ENCODE measurements at regions not wholly inside any gene's neighbourhood (a gene's known extent, or its start where the extent isn't known, plus 50 kb on each side); places are given as distances from the start of the nearest gene placed in this dataset.

DNA sequence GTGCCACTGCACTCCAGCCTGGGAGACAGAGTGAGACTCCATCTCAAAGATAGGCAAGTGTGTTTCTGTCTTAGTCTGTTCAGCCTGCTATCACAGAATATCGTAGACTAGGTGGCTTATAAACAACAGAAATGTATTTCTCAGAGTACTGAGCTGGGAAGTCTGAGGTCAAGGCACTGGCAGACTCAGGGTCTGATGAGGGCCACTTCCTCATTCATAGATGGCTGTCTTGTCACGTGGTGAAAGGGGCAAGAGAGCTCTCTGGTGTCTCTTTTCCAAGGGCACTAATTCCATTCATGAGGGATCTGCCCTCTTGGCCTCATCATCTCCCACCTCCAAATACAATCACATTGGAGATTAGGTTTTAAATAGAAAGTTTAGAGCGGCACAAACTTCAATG, 95.6 kb upstream of the PHACTR3 start:
- ChIA-PET CTCF (interaction anchor here (3.1 kb wide), 1 partner anchor 13 kb away, joined by 11 read pairs; no protein-coding TSS in a partner anchor), POLR2A (no interaction called here)
- TF ChIP-seq, protein P1, sequence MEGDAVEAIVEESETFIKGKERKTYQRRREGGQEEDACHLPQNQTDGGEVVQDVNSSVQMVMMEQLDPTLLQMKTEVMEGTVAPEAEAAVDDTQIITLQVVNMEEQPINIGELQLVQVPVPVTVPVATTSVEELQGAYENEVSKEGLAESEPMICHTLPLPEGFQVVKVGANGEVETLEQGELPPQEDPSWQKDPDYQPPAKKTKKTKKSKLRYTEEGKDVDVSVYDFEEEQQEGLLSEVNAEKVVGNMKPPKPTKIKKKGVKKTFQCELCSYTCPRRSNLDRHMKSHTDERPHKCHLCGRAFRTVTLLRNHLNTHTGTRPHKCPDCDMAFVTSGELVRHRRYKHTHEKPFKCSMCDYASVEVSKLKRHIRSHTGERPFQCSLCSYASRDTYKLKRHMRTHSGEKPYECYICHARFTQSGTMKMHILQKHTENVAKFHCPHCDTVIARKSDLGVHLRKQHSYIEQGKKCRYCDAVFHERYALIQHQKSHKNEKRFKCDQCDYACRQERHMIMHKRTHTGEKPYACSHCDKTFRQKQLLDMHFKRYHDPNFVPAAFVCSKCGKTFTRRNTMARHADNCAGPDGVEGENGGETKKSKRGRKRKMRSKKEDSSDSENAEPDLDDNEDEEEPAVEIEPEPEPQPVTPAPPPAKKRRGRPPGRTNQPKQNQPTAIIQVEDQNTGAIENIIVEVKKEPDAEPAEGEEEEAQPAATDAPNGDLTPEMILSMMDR (IDR thresholded peaks at IDR 0.05; ENCODE audit: control extremely low read depth, extremely low read depth, low read depth, missing control alignments): no peak
- DNase-seq (ENCODE audit: extremely low spot score): no peak

DNA sequence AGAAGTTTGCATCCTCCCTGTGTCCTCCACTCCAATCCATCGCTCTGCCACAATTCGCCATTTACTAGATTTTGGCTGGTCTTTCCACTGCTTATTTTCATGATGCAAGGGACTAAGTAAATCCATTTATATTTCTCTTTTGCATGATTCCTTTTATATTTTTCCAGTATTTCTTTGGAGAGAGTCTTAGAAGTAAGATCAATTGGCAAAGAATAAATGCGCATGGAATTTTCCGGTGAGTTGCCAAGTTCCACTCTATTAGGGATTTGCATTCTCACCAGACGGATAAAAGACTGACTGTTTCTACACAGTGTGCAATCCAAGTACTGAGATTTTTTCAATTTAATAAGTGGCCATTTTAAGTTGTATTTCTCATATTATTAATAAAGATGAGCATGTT, 91.7 kb upstream of the PHACTR3 start:
- ChIA-PET POLR2A (no interaction called here), CTCF (no interaction called here)
- DNase-seq (ENCODE audit: extremely low spot score): no peak
- TF ChIP-seq, protein P1 (IDR thresholded peaks at IDR 0.05; ENCODE audit: control extremely low read depth, extremely low read depth, low read depth, missing control alignments): no peak

DNA sequence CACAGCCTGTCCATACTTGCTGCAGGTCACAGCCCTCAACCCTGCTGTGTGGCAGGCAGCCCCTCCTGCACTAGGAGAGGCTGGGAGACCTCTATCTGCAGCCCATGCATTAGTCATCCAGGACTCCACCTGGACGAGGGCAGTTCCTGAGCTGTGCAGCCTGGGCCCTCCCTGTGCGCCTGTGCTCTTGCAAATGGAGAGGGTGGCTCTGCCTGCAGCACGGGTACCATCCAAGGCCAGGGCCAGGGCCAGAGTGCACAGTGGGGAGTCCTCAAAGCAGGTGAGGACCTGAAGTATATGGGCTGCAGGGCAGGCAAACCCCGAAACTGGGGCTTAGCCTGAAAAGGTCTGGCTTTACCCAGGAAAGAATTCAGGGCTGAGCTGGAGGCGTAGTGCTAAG, 89.8 kb upstream of the PHACTR3 start:
- TF ChIP-seq, protein P1 (IDR thresholded peaks at IDR 0.05; ENCODE audit: control extremely low read depth, extremely low read depth, low read depth, missing control alignments): no peak
- CTCF ChIA-PET: interaction anchor here (1.4 to 1.5 kb wide), 2 partner anchors 14 to 19 kb away, joined by 3 read pairs; no protein-coding TSS in a partner anchor
- POLR2A ChIA-PET: no interaction called here
- DNase-seq (ENCODE audit: extremely low spot score): no peak

DNA sequence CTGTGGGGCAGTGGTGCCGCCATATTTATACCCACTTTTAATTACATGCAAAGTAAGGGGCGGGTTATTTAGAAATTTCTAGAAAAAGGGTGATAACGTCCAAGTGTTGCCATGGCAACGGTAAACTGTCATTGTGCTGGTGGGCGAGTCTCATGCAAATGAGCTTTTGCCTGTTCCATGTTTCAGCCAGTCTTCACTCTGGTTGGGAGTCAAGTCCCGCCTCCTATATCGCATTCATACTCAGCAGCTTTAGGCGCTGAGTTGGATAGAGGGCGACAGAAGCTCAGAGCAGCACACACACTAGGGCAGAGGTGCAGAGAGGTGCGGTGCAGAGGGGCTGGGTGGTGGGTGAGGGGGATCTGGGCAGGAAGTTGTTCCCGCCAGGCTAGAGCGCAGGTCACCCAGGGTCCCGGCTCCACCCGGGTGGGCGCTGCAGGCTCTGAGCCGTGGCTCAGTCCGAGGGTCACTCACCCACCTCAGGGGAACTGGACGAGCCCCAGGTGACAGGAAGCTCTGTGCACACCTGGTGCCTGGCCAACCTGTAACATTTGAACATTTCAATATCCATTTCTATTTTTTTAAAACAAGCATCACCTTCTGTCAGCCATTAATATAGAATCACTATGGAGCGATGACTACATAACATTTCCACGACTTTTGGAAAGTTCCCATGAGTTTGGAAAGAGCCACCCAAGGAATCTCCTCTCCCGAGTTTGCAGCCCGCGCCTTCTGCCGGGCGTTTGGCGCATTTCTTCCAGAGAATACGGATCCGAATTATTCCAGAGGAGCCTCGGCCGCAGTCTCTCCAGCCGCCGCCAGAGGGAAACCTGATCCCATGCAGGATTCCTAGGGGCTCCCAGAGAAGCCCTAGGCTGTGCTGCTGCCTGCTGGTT, 89.1 kb upstream of the PHACTR3 start:
- CTCF ChIA-PET: interaction anchor here (1.4 to 1.5 kb wide), 2 partner anchors 13 to 19 kb away, joined by 3 read pairs; no protein-coding TSS in a partner anchor
- DNase-seq (ENCODE audit: extremely low spot score): no peak

DNA sequence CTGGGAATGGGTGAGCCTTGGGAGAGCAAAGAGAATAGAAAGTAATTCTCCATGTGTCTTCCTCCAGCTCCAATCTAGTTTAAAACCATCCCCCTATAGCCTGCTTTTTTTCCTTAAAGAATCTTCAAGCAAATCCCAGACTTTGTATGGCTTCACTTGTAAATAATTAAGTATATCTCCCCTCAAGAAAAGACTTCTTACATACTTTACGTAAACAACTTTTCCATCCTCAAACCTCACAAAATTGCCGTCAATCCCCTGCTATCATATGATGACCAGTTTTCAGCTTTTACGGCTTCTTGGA, 88.5 kb upstream of the PHACTR3 start:
- ChIA-PET CTCF (interaction anchor here (1.4 kb wide), 1 partner anchor 20 kb away, joined by 3 read pairs; no protein-coding TSS in a partner anchor), POLR2A (no interaction called here)
- no peak for DNase-seq (ENCODE audit: extremely low spot score)
- TF ChIP-seq, protein P1 (IDR thresholded peaks at IDR 0.05; ENCODE audit: control extremely low read depth, extremely low read depth, low read depth, missing control alignments): no peak

More for the DNA sequence above, 89.1 kb upstream of the PHACTR3 start:
- TF ChIP-seq, protein P1 (IDR thresholded peaks at IDR 0.05; ENCODE audit: control extremely low read depth, extremely low read depth, low read depth, missing control alignments): peak; percentile 12
- POLR2A ChIA-PET: no interaction called here

DNA sequence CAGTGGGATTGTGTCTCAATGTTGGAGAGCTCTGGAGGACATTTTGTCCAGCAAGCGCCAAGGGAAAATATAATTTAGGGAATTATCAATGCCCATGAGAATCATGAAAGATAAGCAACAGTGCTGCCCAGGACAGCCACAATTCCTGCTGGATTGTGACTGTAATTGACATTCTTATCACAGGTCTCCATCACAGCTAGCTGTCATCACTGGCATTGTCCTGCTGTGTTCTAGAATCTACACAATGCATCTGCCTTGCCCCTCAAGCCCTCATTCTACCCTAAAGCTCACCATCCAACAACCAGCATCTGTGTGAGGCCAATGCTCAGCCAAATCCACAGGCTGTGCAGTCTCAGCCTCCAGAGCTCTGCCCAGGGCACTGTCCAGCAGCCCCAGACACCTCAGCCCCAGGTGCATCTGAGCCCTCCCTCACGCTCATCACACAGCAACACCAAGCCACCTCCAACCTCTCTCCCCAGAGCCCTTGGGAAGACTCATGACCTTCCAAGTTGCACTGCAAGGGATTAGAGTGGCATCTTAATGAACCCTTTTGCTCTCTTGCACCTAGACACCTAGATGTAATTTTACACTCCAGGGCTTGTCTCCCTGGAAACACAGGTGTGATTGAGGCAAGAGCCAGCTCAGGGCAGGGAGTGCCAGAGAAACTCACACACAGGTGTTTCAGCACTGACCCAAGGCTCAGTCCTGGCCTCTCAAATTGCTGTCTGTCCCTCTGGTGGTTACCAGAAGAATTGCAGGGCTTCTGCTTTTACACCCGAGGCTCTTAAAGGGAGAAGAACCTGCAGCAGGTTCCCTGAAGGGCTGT, 85.2 kb upstream of the PHACTR3 start:
- DNase-seq (ENCODE audit: extremely low spot score): peak; percentile 76
- ChIA-PET CTCF (interaction anchor here (0.7 to 1.7 kb wide), 10 partner anchors 10 to 59 kb away, joined by 3 to 6 read pairs (median 4); no protein-coding TSS in a partner anchor), POLR2A (no interaction called here)
- TF ChIP-seq, protein P1 (IDR thresholded peaks at IDR 0.05; ENCODE audit: control extremely low read depth, extremely low read depth, low read depth, missing control alignments): peak; percentile 77

Measured in GM10248 (cell line).